Inferior parietal cortex (tissue), 1 donor: ENCODE measurements at regions not wholly inside any gene's neighbourhood (a gene's known extent, or its start where the extent isn't known, plus 50 kb on each side); places are given as distances from the start of the nearest gene placed in this dataset.

Source experiments
- DNase-seq: peaks from one replicate; pipeline ENCODE4 v3.0.0-alpha.2; 2016; ENCODE audit errors: extremely low spot score

DNA sequence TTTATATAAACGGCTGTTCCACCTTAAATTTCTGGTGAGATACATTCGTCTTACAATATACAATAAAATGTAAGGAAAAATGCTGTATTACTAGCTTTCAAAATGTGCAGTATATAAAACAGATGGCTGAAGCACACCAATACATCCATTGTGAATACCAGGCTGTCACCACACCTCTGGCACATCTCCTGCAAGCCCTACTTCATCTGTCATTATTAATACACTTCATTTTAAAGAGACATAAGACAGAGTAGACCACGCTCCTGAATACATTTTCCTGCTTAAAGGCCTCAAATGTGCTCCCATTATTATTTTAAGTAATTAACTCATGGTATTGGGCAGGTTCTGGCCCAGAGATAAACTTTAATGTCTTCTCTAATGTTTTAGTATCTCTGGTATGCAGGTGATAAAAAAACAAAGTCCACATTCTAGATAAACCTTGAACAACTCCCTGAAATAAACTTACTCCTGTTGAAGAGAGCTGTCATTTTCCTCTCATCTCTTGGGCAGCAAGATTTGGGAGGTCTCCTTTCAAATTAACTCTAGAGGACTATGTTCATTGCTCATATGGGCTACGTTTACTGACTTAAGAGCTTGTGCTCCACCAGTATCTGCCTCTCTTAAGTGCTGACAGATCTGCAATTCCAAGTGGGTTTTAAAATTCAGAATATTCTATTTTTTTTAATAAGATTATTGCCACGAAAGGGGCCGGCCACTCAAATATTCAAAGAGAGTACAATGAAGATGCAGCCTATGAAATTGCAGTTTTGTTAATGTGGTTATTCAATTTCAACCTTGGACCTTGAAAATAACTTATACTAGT is 396.5 kb upstream of the SEMA3D start:
- no peak for DNase-seq

DNA sequence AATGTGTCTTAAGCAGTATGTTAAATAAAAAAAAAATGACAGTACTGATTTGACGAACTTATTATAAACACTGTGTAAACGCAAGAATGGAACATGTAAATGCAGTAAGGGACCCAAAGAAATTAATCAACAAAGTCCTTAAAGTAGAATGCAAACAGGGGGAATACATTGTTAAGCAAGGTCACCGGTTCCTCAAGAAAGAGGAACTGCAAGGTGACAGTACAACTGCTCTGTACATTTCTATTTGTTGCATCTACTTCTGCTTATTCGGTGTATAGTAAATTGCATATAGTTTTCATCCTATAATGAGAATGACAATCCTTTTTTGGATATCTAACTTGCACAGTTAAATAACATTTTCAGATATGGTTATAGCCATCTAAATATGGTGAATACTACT is 387.0 kb upstream of the SEMA3D start:
- no peak for DNase-seq

DNA sequence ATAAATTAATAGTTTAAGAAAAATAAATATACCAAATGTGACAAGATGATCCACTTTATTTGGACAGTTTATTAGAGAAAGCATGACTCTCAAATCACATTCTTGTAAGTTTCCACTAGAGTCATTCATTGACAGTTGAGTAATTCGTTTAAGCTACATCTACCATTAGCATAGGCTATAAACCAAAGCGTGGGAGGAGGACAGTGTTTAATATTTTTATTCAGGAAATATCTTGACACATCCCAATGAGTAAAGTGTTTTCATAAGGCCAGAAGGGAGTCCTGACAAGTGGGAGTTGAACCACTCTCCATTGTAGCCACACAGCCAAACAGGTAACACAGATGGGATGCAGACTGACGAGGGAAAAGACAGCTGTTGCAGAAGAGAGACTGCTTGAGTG is 386.5 kb upstream of the SEMA3D start:
- DNase-seq, result no peak

DNA sequence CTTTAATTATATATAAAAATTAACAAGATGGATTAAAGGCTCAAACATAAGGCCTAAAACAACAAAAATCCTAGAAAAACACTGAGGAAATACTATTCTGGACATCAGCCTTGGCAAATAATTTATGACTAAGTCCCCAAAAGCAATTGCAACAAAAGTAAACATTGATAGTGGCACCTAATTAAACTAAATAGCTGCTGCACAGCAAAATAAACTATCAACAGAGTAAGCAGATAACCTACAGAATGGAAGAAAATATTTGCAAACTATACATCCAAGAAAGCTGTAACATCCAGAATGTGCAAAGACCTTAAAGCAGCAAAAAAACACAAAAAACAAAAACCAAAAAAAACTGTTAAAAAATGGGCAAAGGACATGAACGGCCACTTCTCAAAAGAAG is 384.0 kb upstream of the SEMA3D start:
- no peak for DNase-seq

DNA sequence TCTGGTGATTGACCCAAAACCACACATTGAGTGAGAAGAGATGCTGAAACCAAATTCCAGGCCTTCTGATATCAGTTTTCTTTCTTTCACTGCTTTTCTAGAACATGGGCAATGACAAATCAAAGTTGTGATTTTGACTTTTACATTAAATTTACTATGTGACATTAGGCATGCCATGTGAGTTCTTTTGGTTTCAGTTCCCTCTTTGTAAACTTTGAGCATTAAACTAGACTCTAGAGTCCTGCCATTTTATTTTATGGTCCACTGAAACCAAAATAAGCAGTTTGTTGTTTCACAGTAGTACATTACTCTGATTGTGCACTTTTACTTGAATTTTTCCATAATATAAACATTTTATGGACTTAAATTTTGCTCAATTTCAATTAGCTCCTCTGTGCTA is 381.1 kb upstream of the SEMA3D start:
- no peak for DNase-seq

DNA sequence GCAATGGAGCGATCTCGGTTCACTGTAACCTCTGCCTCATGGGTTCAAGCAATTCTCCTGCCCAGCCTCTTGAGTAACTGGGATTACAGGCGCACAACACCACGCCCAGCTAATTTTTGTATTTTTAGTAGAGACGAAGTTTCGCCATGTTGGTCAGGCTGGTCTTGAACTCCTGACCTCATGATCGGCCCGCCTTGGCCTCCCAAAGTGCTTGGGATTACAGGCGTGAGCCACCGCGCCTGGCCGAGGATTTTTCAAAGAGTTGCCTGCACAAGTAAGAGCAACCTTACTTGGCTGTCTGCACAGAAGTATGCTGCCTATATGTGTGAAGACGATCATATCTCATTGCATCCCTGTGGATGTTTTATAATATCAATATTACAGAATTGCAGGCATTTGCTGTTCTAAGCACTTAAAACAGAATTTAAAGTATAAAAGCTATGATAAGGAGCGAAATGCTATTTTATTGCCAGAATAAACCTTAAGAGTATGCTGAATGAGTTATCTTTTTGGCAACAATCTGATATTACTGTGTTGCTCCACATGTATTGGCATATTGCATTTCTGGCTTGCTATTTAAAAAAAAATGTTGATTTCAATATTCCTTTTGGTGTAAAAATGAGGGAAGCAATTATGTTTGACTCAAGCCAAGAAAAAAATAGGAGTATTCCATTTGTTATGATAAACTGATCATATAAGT is 379.4 kb upstream of the SEMA3D start:
- no peak for DNase-seq

DNA sequence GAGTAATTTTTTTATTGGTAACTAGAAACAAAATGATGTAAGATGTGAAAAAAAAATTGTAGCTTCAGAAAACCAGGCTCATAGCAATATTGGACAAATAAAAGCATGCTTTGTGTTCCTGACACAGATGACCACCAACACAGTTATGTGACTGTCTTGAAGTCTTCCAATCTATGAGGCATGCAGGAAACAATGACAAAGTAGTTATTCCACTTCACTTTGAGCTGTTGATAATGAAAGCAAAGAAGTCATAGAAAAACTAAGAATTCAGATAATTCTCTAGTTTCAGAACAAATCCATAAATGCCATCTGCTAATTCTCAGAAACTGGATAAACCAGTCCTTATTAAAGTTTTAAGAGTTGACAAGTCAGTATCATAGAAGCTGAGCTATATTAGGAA is 378.4 kb upstream of the SEMA3D start:
- DNase-seq, result no peak

DNA sequence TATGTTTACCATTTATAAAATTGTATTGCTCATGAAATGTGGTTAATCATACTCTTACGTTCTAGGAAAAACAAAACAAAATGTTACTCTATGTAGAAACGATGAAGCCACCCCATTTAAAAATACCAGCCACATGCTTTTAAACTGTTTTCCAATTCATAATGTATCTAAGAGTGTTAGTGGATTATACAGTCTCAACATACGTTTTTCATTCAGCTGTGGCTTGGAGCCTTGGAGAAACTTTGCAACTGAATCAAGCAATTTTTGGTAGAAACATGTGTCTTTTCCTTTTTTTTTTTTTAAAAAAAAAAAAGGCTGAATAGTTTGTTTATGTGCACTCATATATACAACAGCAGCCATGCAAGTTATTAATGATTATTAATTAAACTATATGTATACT is 378.0 kb upstream of the SEMA3D start:
- no peak for DNase-seq

DNA sequence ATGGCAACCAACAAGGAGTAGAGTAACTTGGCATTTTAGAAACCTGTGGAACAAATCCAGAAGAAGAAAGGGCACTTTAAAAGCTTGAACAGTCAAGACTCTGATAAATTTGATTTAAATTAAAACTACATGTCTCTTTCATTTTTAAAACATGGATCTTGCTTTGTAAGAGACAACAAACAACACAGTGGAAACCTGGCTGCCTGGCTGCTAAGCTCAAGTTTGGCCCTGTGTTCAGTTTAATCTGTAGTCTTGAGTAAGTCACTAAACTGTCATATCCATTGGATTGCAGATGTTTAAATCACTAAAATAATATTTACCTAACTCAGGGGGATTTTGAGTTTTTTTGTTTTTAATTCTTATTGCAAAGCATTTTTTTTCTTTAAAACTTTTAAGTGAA is 374.9 kb upstream of the SEMA3D start:
- DNase-seq, result no peak

DNA sequence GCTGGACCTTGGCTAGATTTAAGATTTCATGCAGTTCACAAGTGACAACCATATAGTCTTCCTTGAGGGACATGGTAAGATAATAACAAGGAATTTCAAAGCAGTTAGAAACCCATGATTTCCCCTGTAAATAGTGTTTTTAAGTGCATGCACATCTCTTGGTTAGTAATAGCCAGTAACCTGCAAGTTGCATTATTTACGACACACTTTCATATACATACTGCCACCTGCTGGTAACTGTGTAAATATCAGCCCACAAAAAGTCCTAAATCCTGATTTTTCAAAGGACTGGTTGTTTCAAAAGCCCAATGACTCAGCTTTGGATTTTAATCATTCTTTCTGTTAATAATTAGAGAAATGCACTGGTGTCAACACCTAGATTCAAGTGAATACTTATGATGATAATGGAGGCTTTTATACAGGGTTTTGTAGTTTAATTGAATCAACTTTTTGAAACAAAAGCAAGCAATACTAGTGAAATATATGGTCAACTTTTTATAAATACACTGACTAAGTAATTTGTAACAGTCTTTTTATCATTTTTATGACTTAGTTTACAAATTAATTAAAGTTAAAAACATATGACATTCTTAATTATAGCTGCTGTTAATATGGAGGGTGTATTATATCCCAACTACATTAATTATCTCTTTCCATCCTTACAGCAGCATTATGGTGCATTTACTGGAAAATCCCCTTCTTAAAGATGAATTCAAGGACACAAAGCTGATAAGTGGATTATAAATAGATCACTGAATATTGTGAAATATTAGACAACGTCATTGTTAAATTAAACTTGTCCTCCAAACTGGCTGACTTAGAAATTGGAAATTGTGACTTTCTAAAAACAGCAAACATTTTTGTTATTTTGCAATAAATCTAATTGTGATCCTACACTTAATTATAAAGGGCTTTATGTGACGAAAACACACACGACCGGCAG is 367.7 kb upstream of the SEMA3D start:
- DNase-seq, result peak; percentile 85

DNA sequence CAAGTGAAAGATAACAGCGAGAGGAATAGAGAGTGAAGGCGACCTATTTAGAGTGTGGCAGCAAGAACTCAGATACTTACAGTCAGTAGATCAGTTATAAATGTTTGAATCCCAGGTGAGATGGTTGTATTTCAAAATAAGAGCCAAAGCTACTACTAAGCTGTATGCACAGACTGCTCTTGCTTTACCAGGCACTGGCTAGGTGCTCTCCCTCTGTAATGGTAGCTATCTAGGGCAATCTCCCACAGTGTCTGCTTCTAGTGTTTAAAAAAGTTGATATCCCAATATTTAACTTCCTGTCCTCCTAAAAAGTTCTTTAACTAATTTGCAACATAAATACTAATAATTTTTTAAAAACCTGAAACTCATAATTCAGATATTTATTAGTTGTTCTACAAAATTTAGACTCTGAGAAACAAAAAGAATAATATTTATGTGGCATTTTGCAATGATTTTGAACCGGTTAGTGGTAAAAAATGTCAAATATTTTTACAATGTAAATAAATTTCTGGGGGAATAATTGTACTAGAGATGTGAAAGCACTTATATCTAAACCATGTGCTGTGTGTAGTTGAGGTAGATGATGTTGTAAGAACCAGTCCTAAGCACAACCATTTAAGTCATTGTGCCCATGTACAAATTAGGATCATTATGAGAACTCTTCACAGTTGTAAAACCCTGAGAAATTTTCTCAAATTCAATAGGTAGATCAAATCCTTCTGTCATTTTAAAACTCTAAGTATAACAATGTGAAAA is 349.3 kb upstream of the SEMA3D start:
- DNase-seq, result no peak

DNA sequence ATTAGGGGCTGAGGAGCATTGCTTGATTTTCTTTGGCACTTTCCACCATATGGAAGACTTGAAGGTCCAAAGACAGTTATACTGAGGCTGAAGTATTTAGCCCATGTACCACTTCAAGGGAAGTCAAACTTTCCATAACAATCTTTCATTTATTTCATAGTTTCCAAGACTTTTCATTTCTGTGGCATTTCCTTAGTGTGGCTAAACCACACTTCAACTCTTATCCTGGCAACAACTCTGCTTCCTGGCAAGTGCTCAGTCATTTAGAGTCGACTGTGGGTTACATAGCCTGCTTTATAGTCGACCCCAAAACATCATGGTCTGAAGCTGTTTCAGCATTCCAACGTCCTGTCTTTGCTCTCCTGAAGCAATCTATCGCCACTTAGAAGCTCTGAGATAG is 343.0 kb upstream of the SEMA3D start:
- DNase-seq, result no peak

DNA sequence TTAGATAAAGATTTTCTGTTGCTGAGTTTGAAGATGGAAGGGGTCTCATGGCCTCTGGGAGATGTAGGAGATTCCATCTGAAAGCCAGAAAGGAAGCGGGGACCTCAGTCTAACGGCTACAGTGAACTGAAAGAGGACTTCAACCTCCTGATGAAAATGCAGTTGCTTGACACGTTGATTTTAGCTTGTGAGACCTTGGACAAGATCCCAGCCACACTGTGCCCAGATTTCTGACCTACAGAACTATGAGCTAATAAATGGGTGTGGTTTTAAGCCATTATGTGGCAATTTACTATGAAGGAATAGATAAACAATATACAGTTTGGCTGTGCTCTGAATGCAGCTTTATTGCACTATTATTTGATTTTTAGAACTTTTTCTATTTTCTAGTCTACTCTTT is 342.3 kb upstream of the SEMA3D start:
- DNase-seq, result no peak

DNA sequence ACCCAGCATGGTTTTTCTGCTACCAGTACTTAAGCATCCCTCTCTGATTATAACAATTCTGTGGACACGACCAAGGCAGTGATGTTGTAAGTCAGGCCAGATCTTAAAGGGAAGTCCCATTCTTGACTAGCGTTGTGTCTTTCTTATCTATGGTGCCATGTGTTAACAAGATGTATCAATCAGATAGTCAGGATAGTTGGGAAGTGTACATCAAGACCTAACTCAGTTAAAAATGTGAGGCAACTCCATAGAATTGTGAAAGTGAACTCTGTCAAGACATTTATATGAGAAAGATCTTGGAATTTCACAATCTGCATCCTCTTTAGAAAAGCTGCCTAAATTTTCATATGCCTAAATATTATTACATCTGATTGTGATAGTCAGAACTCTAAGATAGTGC is 341.7 kb upstream of the SEMA3D start:
- DNase-seq, result no peak

DNA sequence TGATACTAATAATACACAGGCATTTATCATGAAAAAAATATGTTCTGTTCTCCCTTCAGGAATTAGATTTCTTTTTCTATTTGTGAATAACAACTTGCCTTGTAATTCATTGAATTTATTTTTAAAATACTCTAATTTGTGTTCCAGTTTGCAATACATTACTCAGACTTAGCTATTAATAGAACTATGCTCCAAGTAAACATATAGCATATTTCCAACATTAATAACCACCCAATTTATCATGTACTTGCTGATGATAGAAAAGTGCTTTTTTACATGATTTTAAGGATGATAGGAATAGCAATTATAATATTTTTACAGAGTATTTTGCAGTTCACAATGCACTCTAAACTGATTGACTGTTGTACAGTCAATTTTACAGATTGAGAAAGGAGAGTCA is 338.8 kb upstream of the SEMA3D start:
- DNase-seq, result no peak

DNA sequence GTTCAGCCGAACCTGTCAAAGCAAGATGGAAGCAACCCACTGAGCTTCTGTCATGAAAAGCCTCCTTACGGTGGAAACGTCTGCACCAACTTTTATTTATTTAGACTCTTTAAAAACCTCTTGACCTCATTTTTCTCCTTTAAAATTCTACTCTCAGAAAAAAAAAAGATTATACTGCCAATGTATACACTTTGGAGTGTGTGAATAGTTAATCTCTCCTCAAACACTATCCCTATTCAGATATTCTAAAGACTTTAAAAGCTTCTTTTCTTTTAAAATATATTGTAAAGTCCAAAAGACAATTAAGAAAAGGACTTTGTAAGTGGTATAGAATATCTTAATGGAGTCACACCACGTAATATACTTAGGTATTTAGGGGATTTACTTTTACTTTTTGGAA is 335.2 kb upstream of the SEMA3D start:
- DNase-seq, result no peak

DNA sequence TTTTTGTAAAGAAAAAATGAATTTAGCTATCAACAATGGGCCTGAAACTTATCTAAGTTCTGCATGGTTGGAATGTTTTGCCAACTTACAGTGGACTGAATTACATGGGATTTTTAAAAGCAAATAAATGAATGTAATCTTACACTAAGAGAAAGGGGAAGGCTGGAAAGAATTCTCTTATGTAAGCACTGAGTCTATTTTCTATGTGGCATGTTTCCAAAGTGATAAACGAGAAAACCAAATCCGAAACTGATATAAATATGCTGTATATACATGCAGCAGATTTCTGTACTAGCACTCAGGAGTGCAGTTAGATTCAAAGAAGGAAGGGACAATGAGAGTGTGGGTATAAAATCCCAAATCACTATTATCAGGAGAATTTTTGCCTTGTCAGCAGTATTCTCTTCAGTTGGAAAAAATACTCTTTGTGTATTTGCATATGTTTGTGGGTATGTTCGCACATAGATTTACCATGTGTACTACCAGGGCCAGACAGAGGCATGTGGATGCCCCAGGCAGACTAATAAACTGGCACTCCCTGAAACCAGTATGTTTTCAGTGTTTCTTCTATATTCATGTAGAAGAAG is 334.3 kb upstream of the SEMA3D start:
- DNase-seq, result no peak

DNA sequence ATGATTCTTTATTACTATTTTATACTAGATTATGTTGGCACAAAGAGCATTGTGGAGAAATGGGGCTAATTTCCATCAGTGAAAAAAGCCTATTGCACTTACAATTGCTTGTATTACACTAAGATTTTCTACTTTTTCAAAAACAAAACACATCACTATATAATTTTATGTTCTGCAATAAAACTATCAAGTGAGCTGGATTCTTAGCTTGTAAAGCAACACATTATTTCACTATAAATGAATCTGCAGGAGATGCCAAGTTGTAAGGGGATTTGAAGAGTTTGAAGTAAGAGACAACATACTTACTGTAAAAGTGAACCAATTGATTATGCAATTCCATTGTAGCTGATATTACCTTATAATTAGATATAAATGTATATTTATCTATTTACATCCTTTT is 333.3 kb upstream of the SEMA3D start:
- no peak for DNase-seq

DNA sequence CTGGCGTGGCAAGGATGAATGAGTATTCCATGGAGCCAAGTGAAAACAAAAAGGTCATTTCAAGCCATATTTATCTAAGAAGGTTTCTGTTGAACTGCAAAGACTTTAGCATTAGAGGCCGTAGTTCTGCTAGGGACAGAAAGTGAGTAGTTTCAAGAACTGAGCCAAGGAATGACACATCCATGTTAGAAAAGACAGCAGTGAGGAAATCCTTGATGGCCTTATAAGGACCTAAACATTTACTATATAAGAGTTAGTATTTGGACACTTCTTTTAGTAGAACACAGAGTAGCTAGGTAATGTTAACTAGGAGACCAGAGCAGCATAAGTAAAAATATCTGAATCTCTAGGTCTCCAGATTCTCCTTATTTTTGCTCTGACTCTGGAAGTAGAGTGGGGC is 329.8 kb upstream of the SEMA3D start:
- DNase-seq, result no peak

DNA sequence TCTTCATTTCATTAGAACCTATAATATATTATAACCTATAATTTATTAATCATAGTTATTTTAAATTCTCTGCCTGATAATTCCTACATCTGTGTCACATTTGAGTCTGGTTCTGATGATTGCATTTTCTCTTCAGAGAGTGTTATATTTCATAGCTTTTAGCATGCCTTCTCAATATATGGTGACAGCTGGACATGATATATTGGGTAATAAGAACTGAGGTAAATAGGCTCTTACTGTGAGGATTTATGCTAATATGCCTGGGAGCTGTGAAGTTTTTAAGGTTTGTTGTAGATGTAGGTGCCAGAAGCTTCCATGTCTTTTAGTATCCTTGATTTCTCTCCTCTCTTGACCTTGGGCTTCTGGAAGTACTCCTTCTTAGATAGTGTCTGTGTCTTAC is 325.9 kb upstream of the SEMA3D start:
- DNase-seq, result no peak

DNA sequence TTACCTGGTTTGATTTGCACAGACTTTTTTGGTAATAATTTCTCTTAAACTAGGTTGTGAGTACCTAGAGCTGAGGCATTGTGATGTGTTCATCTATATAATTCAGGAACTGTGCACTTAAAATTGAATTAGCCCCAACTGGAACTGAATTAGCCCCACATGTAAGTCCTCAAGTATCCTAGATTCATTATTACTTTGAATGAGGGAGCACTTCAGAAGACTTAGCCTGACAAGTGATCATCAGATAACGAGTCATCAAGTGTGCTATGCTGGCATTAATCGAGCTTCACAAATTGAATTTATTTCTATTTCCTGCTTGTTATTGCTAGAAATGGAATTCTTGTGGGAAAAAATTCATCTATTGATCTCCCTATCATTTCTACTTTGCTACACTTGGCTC is 323.4 kb upstream of the SEMA3D start:
- no peak for DNase-seq
